Parathyroid adenoma (tissue), 2 donors: ENCODE measurements at regions not wholly inside any gene's neighbourhood (a gene's known extent, or its start where the extent isn't known, plus 50 kb on each side); places are given as distances from the start of the nearest gene placed in this dataset.
"Not testable (repeated sequence)": the region's sequence is repeated elsewhere in the genome, so short reads cannot be mapped to it uniquely, and the experiment has no call there.

Experiments
- H2AFZ ChIP-seq: fragments of 300-600 bp; sonication (generic); one replicate; pipeline ENCODE4 v1.7.0; 2017; ENCODE audit warnings: antibody characterized with exemption, mild to moderate bottlenecking
- H3K27ac ChIP-seq: fragments of 300-600 bp; sonication (generic); one replicate; pipeline ENCODE4 v1.7.0; 2017
- H3K27me3 ChIP-seq: fragments of 300-600 bp; sonication (generic); one replicate; pipeline ENCODE4 v1.7.0; 2017; ENCODE audit warnings: low read length; ENCODE audit not compliant: control insufficient read depth, insufficient read depth
- H3K36me3 ChIP-seq: fragments of 300-600 bp; sonication (generic); one replicate; pipeline ENCODE4 v1.7.0; 2017; ENCODE audit warnings: low read length; ENCODE audit not compliant: control insufficient read depth, insufficient read depth
- H3K4me1 ChIP-seq: fragments of 300-600 bp; sonication (generic); one replicate; pipeline ENCODE4 v1.7.0; 2017; ENCODE audit warnings: control low read depth
- H3K4me2 ChIP-seq: fragments of 300-600 bp; sonication (generic); one replicate; pipeline ENCODE4 v1.7.0; 2017; ENCODE audit warnings: low read length
- H3K4me3 ChIP-seq: fragments of 300-600 bp; sonication (generic); one replicate; pipeline ENCODE4 v1.7.0; 2017; ENCODE audit warnings: low read depth, low read length
- H3K79me2 ChIP-seq: fragments of 300-600 bp; sonication (generic); one replicate; pipeline ENCODE4 v1.7.0; 2017; ENCODE audit warnings: control low read depth
- H3K9ac ChIP-seq: fragments of 300-600 bp; sonication (generic); one replicate; pipeline ENCODE4 v1.7.0; 2017; ENCODE audit warnings: mild to moderate bottlenecking
- H3K9me3 ChIP-seq: fragments of 300-600 bp; sonication (generic); one replicate; pipeline ENCODE4 v1.7.0; 2017; ENCODE audit warnings: low read length; ENCODE audit not compliant: control insufficient read depth
- CTCF ChIP-seq: fragments of 300-600 bp; sonication (generic); IDR thresholded peaks from one replicate; pipeline ENCODE4 v1.7.0; 2017; ENCODE audit warnings: antibody characterized with exemption, mild to moderate bottlenecking
- donor health status: primary hyperparathyroidism.

- no peaks in the 10 kb centered on the region for H3K4me1 ChIP-seq
- no peaks in the 10 kb centered on the region for H3K79me2 ChIP-seq
- no peaks in the 10 kb centered on the region for H3K27me3 ChIP-seq
- H3K9ac ChIP-seq, result no peak overlapping the region
- no peaks in the 10 kb centered on the region for H3K36me3 ChIP-seq
- no peaks in the 10 kb centered on the region for H3K9me3 ChIP-seq
- H3K27ac ChIP-seq, result no peak overlapping the region
- H2AFZ ChIP-seq, result no peak overlapping the region
- H3K4me2 ChIP-seq, result no peak overlapping the region
- H3K4me3 ChIP-seq, result no peak overlapping the region
- TF ChIP-seq CTCF, result no peak
These were observed 160.7 kb downstream of the MEX3B start for GRCh38 chr15:81885135-81885534.

- Histone ChIP-seq H3K36me3 (no peaks in the 10 kb centered on the region), H3K9ac (no peak overlapping the region), H3K4me2 (no peak overlapping the region), H3K27me3 (no peaks in the 10 kb centered on the region), H3K9me3 (no peaks in the 10 kb centered on the region), H3K4me3 (no peak overlapping the region), H3K4me1 (no peaks in the 10 kb centered on the region), H3K27ac (no peak overlapping the region), H3K79me2 (no peaks in the 10 kb centered on the region), H2AFZ (no peak overlapping the region)
- no peak for TF ChIP-seq CTCF
These were observed 163.3 kb downstream of the MEX3B start for GRCh38 chr15:81882504-81882903.

GRCh38 chr15:81880833-81881232 is 165.0 kb downstream of the MEX3B start:
- no peak for TF ChIP-seq CTCF
- Histone ChIP-seq H3K27me3 (no peaks in the 10 kb centered on the region), H3K4me1 (no peaks in the 10 kb centered on the region), H3K4me2 (no peak overlapping the region), H3K9me3 (no peaks in the 10 kb centered on the region), H2AFZ (no peak overlapping the region), H3K4me3 (no peak overlapping the region), H3K27ac (no peak overlapping the region), H3K79me2 (no peaks in the 10 kb centered on the region), H3K9ac (no peak overlapping the region), H3K36me3 (no peaks in the 10 kb centered on the region)

GRCh38 chr15:81880314-81880713 is 165.5 kb downstream of the MEX3B start:
- Histone ChIP-seq H3K4me3 (no peak overlapping the region), H3K4me2 (no peak overlapping the region), H3K4me1 (no peaks in the 10 kb centered on the region), H2AFZ (no peak overlapping the region), H3K27me3 (no peaks in the 10 kb centered on the region), H3K9ac (no peak overlapping the region), H3K79me2 (no peaks in the 10 kb centered on the region), H3K9me3 (no peaks in the 10 kb centered on the region), H3K36me3 (no peaks in the 10 kb centered on the region), H3K27ac (no peak overlapping the region)
- no peak for TF ChIP-seq CTCF

GRCh38 chr15:81875717-81876116 is 170.1 kb downstream of the MEX3B start:
- not testable (repeated sequence) for H3K4me3 ChIP-seq, H3K27me3 ChIP-seq, H2AFZ ChIP-seq, H3K9ac ChIP-seq, H3K4me1 ChIP-seq, H3K27ac ChIP-seq, H3K36me3 ChIP-seq, H3K4me2 ChIP-seq, H3K79me2 ChIP-seq, H3K9me3 ChIP-seq

GRCh38 chr15:81870746-81871106 is 175.1 kb downstream of the MEX3B start:
- H3K9me3 ChIP-seq, H3K79me2 ChIP-seq, H3K9ac ChIP-seq, H2AFZ ChIP-seq, H3K4me3 ChIP-seq, H3K27ac ChIP-seq, H3K4me1 ChIP-seq, H3K27me3 ChIP-seq, H3K36me3 ChIP-seq, H3K4me2 ChIP-seq: not testable (repeated sequence)

GRCh38 chr15:81870062-81870745 is 175.6 kb downstream of the MEX3B start:
- H3K4me2 ChIP-seq, result not testable (repeated sequence)

More at GRCh38 chr15:81870062-81870745, 175.6 kb downstream of the MEX3B start:
- not testable (repeated sequence) for H3K4me3 ChIP-seq, H3K79me2 ChIP-seq, H3K27ac ChIP-seq, H3K4me1 ChIP-seq, H3K9ac ChIP-seq, H2AFZ ChIP-seq, H3K36me3 ChIP-seq, H3K27me3 ChIP-seq, H3K9me3 ChIP-seq
